ENCODE measurements at regions not wholly inside any gene's neighbourhood (a gene's known extent, or its start where the extent isn't known, plus 50 kb on each side); places are given as distances from the start of the nearest gene placed in this dataset.
"Not testable (repeated sequence)": the region's sequence is repeated elsewhere in the genome, so short reads cannot be mapped to it uniquely, and the experiment has no call there.

GRCh38 chr5:10016559-10016958 lies 233.1 kb downstream of the ATPSCKMT start:
- POLR2A ChIA-PET; H3K36me3 ChIP-seq (ENCODE audit: control insufficient read depth in 2 of 2, insufficient read depth in 1 of 2, low read length in 2 of 2); H3K4me1 ChIP-seq (ENCODE audit: control insufficient read depth, insufficient read depth, low read length); H3K9me3 ChIP-seq (ENCODE audit: control insufficient read depth, insufficient read depth, low read depth, low read length); H3K27ac ChIP-seq (ENCODE audit: extremely low read depth, low read depth, low read length): not testable (repeated sequence)
- H3K4me3 ChIP-seq (ENCODE audit: low read depth, low read length): peak overlapping the region; percentile 13; the same call in 1 of the 2 replicates
- TF ChIP-seq EGR2 (tag by site-specific recombination; IDR thresholded peaks at IDR 0.05; ENCODE audit: low read depth): peak; percentile 54; the same call in 1 of the 2 replicates
- TF ChIP-seq ZFHX2 (tag by site-specific recombination; conservative IDR thresholded peaks at IDR 0.05): peak; percentile 48
- peak; percentile 39 for TF ChIP-seq ZIC2 (tag by site-specific recombination; IDR thresholded peaks at IDR 0.05)
- TF ChIP-seq ZFP69B (tag by site-specific recombination; IDR thresholded peaks at IDR 0.05): peak; percentile 91
- TF ChIP-seq, protein P1, sequence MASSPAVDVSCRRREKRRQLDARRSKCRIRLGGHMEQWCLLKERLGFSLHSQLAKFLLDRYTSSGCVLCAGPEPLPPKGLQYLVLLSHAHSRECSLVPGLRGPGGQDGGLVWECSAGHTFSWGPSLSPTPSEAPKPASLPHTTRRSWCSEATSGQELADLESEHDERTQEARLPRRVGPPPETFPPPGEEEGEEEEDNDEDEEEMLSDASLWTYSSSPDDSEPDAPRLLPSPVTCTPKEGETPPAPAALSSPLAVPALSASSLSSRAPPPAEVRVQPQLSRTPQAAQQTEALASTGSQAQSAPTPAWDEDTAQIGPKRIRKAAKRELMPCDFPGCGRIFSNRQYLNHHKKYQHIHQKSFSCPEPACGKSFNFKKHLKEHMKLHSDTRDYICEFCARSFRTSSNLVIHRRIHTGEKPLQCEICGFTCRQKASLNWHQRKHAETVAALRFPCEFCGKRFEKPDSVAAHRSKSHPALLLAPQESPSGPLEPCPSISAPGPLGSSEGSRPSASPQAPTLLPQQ (tag by site-specific recombination; IDR thresholded peaks at IDR 0.05): peak; percentile 77
- peak; percentile 12 for TF ChIP-seq SETDB1 (IDR thresholded peaks at IDR 0.05; ENCODE audit: insufficient read length, low read length)
- TF ChIP-seq KLF8 (tag by site-specific recombination; IDR thresholded peaks at IDR 0.05): peak; percentile 26; the same call in 1 of the 2 replicates
- CTCF ChIA-PET: interaction anchor here (0.7 to 1.0 kb wide), 2 partner anchors 118 to 708 kb away, joined by 3 read pairs; no protein-coding TSS in a partner anchor

DNA sequence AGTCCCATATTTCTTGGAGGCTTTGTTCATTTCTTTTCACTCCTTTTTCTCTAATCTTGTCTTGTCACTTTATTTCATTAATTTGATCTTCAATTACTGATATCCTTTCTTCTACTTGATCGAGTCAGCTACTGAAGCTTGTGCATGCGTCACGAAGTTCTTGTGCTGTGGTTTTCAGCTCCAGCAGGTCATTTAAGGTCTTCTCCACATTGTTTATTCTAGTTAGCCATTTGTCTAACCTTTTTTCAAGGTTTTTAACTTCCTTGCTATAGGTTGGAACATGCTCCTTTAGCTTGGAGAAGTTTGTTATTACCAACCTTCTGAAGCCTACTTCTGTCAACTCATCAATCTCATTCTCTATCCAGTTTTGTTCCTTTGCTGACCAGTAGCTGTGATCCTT lies 234.0 kb downstream of the ATPSCKMT start:
- POLR2A ChIA-PET; H3K27ac ChIP-seq (ENCODE audit: extremely low read depth, low read depth, low read length); H3K9me3 ChIP-seq (ENCODE audit: control insufficient read depth, insufficient read depth, low read depth, low read length); H3K4me3 ChIP-seq (ENCODE audit: low read depth, low read length); H3K36me3 ChIP-seq (ENCODE audit: control insufficient read depth in 2 of 2, insufficient read depth in 1 of 2, low read length in 2 of 2); H3K4me1 ChIP-seq (ENCODE audit: control insufficient read depth, insufficient read depth, low read length); CTCF ChIA-PET: not testable (repeated sequence)

- no peaks in the 10 kb centered on the region for H3K36me3 ChIP-seq (ENCODE audit: control insufficient read depth in 2 of 2, insufficient read depth in 1 of 2, low read length in 2 of 2)
- TF ChIP-seq ZFP69B (tag by site-specific recombination; IDR thresholded peaks at IDR 0.05) (no peak), ZNF529 (tag by site-specific recombination; IDR thresholded peaks at IDR 0.05; ENCODE audit: insufficient replicate concordance) (no peak), SP2 (tag by site-specific recombination; IDR thresholded peaks at IDR 0.05) (no peak)
- CTCF ChIA-PET: no interaction called here
- H3K4me3 ChIP-seq (ENCODE audit: low read depth, low read length): no peak overlapping the region
- no peak overlapping the region for H3K27ac ChIP-seq (ENCODE audit: extremely low read depth, low read depth, low read length)
- no peaks in the 10 kb centered on the region for H3K4me1 ChIP-seq (ENCODE audit: control insufficient read depth, insufficient read depth, low read length)
- POLR2A ChIA-PET: no interaction called here
- no peaks in the 10 kb centered on the region for H3K9me3 ChIP-seq (ENCODE audit: control insufficient read depth, insufficient read depth, low read depth, low read length)
Measured at GRCh38 chr5:10009802-10010201, 239.9 kb downstream of the ATPSCKMT start.

DNA sequence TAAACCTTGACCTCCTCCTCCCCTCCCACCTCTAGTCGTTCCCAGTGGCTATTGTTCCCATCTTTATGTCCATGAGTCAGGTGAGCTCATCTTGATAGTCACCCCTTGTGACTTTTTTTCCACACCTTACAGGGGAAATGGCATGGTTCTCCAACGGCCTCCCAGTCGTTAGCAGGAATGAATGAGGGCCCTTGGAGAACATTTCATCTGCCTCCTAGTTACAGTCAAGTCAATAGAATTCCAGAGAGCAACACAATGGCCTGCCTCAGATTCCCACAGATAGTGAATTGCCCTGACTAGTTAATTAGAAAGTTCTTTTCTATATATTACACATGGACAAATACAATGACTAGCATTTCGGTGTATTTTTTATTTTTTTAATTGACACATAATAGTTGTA lies 262.6 kb downstream of the ATPSCKMT start:
- POLR2A ChIA-PET: no interaction called here
- no peak overlapping the region for H3K27ac ChIP-seq (ENCODE audit: extremely low read depth, low read depth, low read length)
- H3K4me1 ChIP-seq (ENCODE audit: control insufficient read depth, insufficient read depth, low read length): no peaks in the 10 kb centered on the region
- CTCF ChIA-PET: no interaction called here
- TF ChIP-seq ZNF777 (tag by site-specific recombination; IDR thresholded peaks at IDR 0.05; ENCODE audit: borderline replicate concordance) (no peak), ZNF645 (tag by site-specific recombination; IDR thresholded peaks at IDR 0.05) (no peak)
- H3K36me3 ChIP-seq (ENCODE audit: control insufficient read depth in 2 of 2, insufficient read depth in 1 of 2, low read length in 2 of 2): no peaks in the 10 kb centered on the region
- H3K9me3 ChIP-seq (ENCODE audit: control insufficient read depth, insufficient read depth, low read depth, low read length): no peaks in the 10 kb centered on the region
- H3K4me3 ChIP-seq (ENCODE audit: low read depth, low read length): no peak overlapping the region

- H3K4me3 ChIP-seq (ENCODE audit: low read depth, low read length): no peak overlapping the region
- H3K36me3 ChIP-seq (ENCODE audit: control insufficient read depth in 2 of 2, insufficient read depth in 1 of 2, low read length in 2 of 2): no peaks in the 10 kb centered on the region
- CTCF ChIA-PET: no interaction called here
- POLR2A ChIA-PET: no interaction called here
- no peaks in the 10 kb centered on the region for H3K9me3 ChIP-seq (ENCODE audit: control insufficient read depth, insufficient read depth, low read depth, low read length)
- H3K27ac ChIP-seq (ENCODE audit: extremely low read depth, low read depth, low read length): no peak overlapping the region
- 0 out of 2 replicates have a peak, but pooled peaks cover 5% of the 10 kb centered on the region for H3K4me1 ChIP-seq (ENCODE audit: control insufficient read depth, insufficient read depth, low read length)
- TF ChIP-seq ZNF76 (tag by site-specific recombination; IDR thresholded peaks at IDR 0.05; ENCODE audit: borderline replicate concordance, low read depth): no peak
- TF ChIP-seq, protein P2, sequence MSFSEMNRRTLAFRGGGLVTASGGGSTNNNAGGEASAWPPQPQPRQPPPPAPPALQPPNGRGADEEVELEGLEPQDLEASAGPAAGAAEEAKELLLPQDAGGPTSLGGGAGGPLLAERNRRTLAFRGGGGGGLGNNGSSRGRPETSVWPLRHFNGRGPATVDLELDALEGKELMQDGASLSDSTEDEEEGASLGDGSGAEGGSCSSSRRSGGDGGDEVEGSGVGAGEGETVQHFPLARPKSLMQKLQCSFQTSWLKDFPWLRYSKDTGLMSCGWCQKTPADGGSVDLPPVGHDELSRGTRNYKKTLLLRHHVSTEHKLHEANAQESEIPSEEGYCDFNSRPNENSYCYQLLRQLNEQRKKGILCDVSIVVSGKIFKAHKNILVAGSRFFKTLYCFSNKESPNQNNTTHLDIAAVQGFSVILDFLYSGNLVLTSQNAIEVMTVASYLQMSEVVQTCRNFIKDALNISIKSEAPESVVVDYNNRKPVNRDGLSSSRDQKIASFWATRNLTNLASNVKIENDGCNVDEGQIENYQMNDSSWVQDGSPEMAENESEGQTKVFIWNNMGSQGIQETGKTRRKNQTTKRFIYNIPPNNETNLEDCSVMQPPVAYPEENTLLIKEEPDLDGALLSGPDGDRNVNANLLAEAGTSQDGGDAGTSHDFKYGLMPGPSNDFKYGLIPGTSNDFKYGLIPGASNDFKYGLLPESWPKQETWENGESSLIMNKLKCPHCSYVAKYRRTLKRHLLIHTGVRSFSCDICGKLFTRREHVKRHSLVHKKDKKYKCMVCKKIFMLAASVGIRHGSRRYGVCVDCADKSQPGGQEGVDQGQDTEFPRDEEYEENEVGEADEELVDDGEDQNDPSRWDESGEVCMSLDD (tag by site-specific recombination; IDR thresholded peaks at IDR 0.05): no peak
- no peak for TF ChIP-seq ZNF248 (tag by site-specific recombination; IDR thresholded peaks at IDR 0.05)
- TF ChIP-seq, protein P3, sequence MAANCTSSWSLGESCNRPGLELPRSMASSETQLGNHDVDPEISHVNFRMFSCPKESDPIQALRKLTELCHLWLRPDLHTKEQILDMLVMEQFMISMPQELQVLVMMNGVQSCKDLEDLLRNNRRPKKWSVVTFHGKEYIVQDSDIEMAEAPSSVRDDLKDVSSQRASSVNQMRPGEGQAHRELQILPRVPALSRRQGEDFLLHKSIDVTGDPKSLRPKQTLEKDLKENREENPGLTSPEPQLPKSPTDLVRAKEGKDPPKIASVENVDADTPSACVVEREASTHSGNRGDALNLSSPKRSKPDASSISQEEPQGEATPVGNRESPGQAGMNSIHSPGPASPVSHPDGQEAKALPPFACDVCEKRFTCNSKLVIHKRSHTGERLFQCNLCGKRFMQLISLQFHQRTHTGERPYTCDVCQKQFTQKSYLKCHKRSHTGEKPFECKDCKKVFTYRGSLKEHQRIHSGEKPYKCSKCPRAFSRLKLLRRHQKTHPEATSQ (tag by site-specific recombination; IDR thresholded peaks at IDR 0.05): no peak
- TF ChIP-seq ZNF785 (tag by site-specific recombination; IDR thresholded peaks at IDR 0.05): no peak
- TF ChIP-seq ZNF350 (tag by site-specific recombination; IDR thresholded peaks at IDR 0.05): no peak
- no peak for TF ChIP-seq ZNF37A (tag by site-specific recombination; IDR thresholded peaks at IDR 0.05)
- TF ChIP-seq ZNF19 (tag by site-specific recombination; IDR thresholded peaks at IDR 0.05; ENCODE audit: low read depth): no peak
- no peak for TF ChIP-seq ZEB2 (tag by site-specific recombination; IDR thresholded peaks at IDR 0.05)
Measured at GRCh38 chr5:9977070-9977469, 272.6 kb downstream of the ATPSCKMT start.

Measured in HEK293 (cell line).